HEK293 (cell line): ENCODE measurements at regions not wholly inside any gene's neighbourhood (a gene's known extent, or its start where the extent isn't known, plus 50 kb on each side); places are given as distances from the start of the nearest gene placed in this dataset.

ENCODE experiments used
- REST ChIP-seq: fragments of 450-650 bp; formaldehyde crosslinking; IDR thresholded peaks from 2 replicates; pipeline ENCODE4 v1.5.1; 2016; ENCODE audit warnings: missing biosample characterization, missing genetic modification characterization
- ZBTB8A ChIP-seq: fragments of 450-650 bp; formaldehyde crosslinking; IDR thresholded peaks from 2 replicates; pipeline ENCODE4 v1.5.1; 2016; ENCODE audit warnings: missing biosample characterization, missing genetic modification characterization
- ZNF248 ChIP-seq: fragments of 450-650 bp; formaldehyde crosslinking; IDR thresholded peaks from 2 replicates; pipeline ENCODE4 v1.5.1; 2017; ENCODE audit warnings: missing biosample characterization, missing genetic modification characterization
- ZNF571 ChIP-seq: fragments of 450-650 bp; formaldehyde crosslinking; IDR thresholded peaks from 2 replicates; pipeline ENCODE4 v1.5.0; 2017; ENCODE audit warnings: missing biosample characterization, missing genetic modification characterization
- ZNF623 ChIP-seq: fragments of 450-650 bp; formaldehyde crosslinking; IDR thresholded peaks from 2 replicates; pipeline ENCODE4 v1.5.1; 2016; ENCODE audit warnings: missing biosample characterization, missing genetic modification characterization
- ZNF670 ChIP-seq: fragments of 450-650 bp; formaldehyde crosslinking; IDR thresholded peaks from 2 replicates; pipeline ENCODE4 v1.5.1; 2016; ENCODE audit warnings: missing biosample characterization, missing genetic modification characterization, low read depth
- ZNF785 ChIP-seq: fragments of 450-650 bp; formaldehyde crosslinking; IDR thresholded peaks from 2 replicates; pipeline ENCODE4 v1.5.1; 2016; ENCODE audit warnings: missing biosample characterization, missing genetic modification characterization
- ZNF792 ChIP-seq: fragments of 450-650 bp; formaldehyde crosslinking; IDR thresholded peaks from 2 replicates; pipeline ENCODE4 v1.5.1; 2016; ENCODE audit warnings: missing biosample characterization, missing genetic modification characterization
- TF ChIP-seq, protein P1 (sequence below): fragments of 450-650 bp; formaldehyde crosslinking; IDR thresholded peaks from 2 replicates; pipeline ENCODE4 v1.5.1; 2016; ENCODE audit warnings: missing biosample characterization, missing genetic modification characterization

GRCh38 chr18:53745986-53746385 is 478.5 kb downstream of the MBD2 start:
- no peak for TF ChIP-seq ZNF792 (tag by site-specific recombination)
- TF ChIP-seq, protein P1, sequence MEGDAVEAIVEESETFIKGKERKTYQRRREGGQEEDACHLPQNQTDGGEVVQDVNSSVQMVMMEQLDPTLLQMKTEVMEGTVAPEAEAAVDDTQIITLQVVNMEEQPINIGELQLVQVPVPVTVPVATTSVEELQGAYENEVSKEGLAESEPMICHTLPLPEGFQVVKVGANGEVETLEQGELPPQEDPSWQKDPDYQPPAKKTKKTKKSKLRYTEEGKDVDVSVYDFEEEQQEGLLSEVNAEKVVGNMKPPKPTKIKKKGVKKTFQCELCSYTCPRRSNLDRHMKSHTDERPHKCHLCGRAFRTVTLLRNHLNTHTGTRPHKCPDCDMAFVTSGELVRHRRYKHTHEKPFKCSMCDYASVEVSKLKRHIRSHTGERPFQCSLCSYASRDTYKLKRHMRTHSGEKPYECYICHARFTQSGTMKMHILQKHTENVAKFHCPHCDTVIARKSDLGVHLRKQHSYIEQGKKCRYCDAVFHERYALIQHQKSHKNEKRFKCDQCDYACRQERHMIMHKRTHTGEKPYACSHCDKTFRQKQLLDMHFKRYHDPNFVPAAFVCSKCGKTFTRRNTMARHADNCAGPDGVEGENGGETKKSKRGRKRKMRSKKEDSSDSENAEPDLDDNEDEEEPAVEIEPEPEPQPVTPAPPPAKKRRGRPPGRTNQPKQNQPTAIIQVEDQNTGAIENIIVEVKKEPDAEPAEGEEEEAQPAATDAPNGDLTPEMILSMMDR (tag by site-specific recombination): no peak
- TF ChIP-seq ZNF248: no peak
- no peak for TF ChIP-seq ZNF623 (tag by site-specific recombination)
- TF ChIP-seq REST: no peak
- TF ChIP-seq ZNF670 (tag by site-specific recombination): no peak
- no peak for TF ChIP-seq ZNF571 (tag by site-specific recombination)
- TF ChIP-seq ZNF785 (tag by site-specific recombination): no peak
- no peak for TF ChIP-seq ZBTB8A
